Astrocyte (in vitro differentiated cells and primary cell): ENCODE measurements at regions not wholly inside any gene's neighbourhood (a gene's known extent, or its start where the extent isn't known, plus 50 kb on each side); places are given as distances from the start of the nearest gene placed in this dataset.
"Not testable (repeated sequence)": the region's sequence is repeated elsewhere in the genome, so short reads cannot be mapped to it uniquely, and the experiment has no call there.

Source experiments
- DNase-seq: peaks from one replicate; pipeline ENCODE4 v3.0.0-alpha.2; 2010; ENCODE audit warnings: low read depth
- FAIRE-seq: peaks from 2 replicates; lab custom pipeline; 2011; peaks lifted over from hg19 to GRCh38; lab: Jason Lieb, UNC
- H2AFZ ChIP-seq: 2 replicates; pipeline ENCODE4 v1.6.0; 2012; ENCODE audit warnings: low read depth, low read length, inconsistent platforms
- H3K27ac ChIP-seq: 2 replicates; pipeline ENCODE4 v1.5.1; 2011; ENCODE audit warnings: low read depth, low read length, inconsistent platforms
- H3K27me3 ChIP-seq: 2 replicates; pipeline ENCODE4 v1.6.0; 2011; ENCODE audit warnings: low read length, inconsistent platforms; ENCODE audit not compliant: insufficient read depth
- H3K36me3 ChIP-seq: 2 replicates; pipeline ENCODE4 v1.5.1; 2011; ENCODE audit warnings: low read length, inconsistent platforms; ENCODE audit not compliant: insufficient read depth
- H3K4me1 ChIP-seq: 2 replicates; pipeline ENCODE4 v1.5.1; 2011; ENCODE audit warnings: low read length, inconsistent platforms; ENCODE audit not compliant: insufficient read depth
- H3K4me2 ChIP-seq: 2 replicates; pipeline ENCODE4 v1.6.0; 2012; ENCODE audit warnings: low read length, inconsistent platforms
- H3K4me3 ChIP-seq: 2 replicates; pipeline ENCODE4 v1.5.1; 2011; ENCODE audit warnings: low read depth, mild to moderate bottlenecking, low read length, inconsistent platforms; ENCODE audit not compliant: insufficient read depth
- H3K79me2 ChIP-seq: 2 replicates; pipeline ENCODE4 v1.6.0; 2012; ENCODE audit warnings: mild to moderate bottlenecking, low read length, inconsistent platforms; ENCODE audit not compliant: insufficient read depth
- H3K9ac ChIP-seq: 2 replicates; pipeline ENCODE4 v1.6.0; 2012; ENCODE audit warnings: mild to moderate bottlenecking, low read length, inconsistent platforms
- H3K9me3 ChIP-seq: 2 replicates; pipeline ENCODE4 v1.5.1; 2012; ENCODE audit warnings: low read depth, mild to moderate bottlenecking, low read length, inconsistent platforms; ENCODE audit not compliant: insufficient read depth
- H4K20me1 ChIP-seq: 2 replicates; pipeline ENCODE4 v1.6.0; 2012; ENCODE audit warnings: low read length, inconsistent platforms; ENCODE audit not compliant: insufficient read depth
- H3K27ac Mint-ChIP-seq: one replicate; pipeline ENCODE4 v1.8.0; 2021; ENCODE audit warnings: mild to moderate bottlenecking, mixed read lengths; ENCODE audit not compliant: unreplicated experiment
- H3K27me3 Mint-ChIP-seq: one replicate; pipeline ENCODE4 v1.8.0; 2021; ENCODE audit warnings: low read depth, mixed read lengths; ENCODE audit not compliant: unreplicated experiment
- H3K36me3 Mint-ChIP-seq: one replicate; pipeline ENCODE4 v1.8.0; 2021; ENCODE audit warnings: low read depth, mixed read lengths; ENCODE audit not compliant: unreplicated experiment
- H3K4me1 Mint-ChIP-seq: one replicate; pipeline ENCODE4 v1.8.0; 2021; ENCODE audit warnings: low read depth, mixed read lengths; ENCODE audit not compliant: unreplicated experiment
- H3K4me3 Mint-ChIP-seq: one replicate; pipeline ENCODE4 v1.8.0; 2021; ENCODE audit warnings: mild to moderate bottlenecking, moderate library complexity, mixed read lengths; ENCODE audit not compliant: unreplicated experiment
- H3K9me3 Mint-ChIP-seq: one replicate; pipeline ENCODE4 v1.8.0; 2021; ENCODE audit warnings: mild to moderate bottlenecking, mixed read lengths; ENCODE audit not compliant: unreplicated experiment
- CTCF ChIP-seq: IDR thresholded peaks from 2 replicates; pipeline ENCODE4 v1.5.1; 2011; ENCODE audit warnings: low read depth, mild to moderate bottlenecking, inconsistent platforms, low read length, moderate library complexity; ENCODE audit not compliant: insufficient read depth
- EZH2 ChIP-seq: IDR thresholded peaks from 2 replicates; pipeline ENCODE4 v1.6.1; 2012; ENCODE audit warnings: mild to moderate bottlenecking, low read length, inconsistent platforms; ENCODE audit not compliant: insufficient read depth

GRCh38 chr2:153268941-153269461 lies 209.6 kb downstream of the RPRM start:
- H3K27ac Mint-ChIP-seq, result no peak overlapping the region
- peaks cover 8% of the 10 kb centered on the region for H3K4me1 Mint-ChIP-seq
- no peaks in the 10 kb centered on the region for H3K79me2 ChIP-seq
- DNase-seq, result no peak
- no peak for FAIRE-seq
- no peaks in the 10 kb centered on the region for H3K36me3 ChIP-seq
- no peak overlapping the region for H3K4me3 ChIP-seq
- peaks cover 3% of the 10 kb centered on the region for H3K9me3 Mint-ChIP-seq
- H3K9ac ChIP-seq, result no peak overlapping the region
- no peaks in the 10 kb centered on the region for H3K36me3 Mint-ChIP-seq
- no peaks in the 10 kb centered on the region for H3K9me3 ChIP-seq
- no peak overlapping the region for H3K4me3 Mint-ChIP-seq
- no peaks in the 10 kb centered on the region for H3K27me3 Mint-ChIP-seq
- H3K4me2 ChIP-seq, result no peak overlapping the region
- H3K27me3 ChIP-seq, result no peaks in the 10 kb centered on the region
- H4K20me1 ChIP-seq, result no peaks in the 10 kb centered on the region
- H2AFZ ChIP-seq, result no peak overlapping the region
- H3K4me1 ChIP-seq, result no peaks in the 10 kb centered on the region
- H3K27ac ChIP-seq, result no peak overlapping the region
- TF ChIP-seq EZH2 (no peak), CTCF (no peak)

GRCh38 chr2:153256876-153257275 lies 221.7 kb downstream of the RPRM start:
- H3K36me3 Mint-ChIP-seq, H3K27me3 ChIP-seq, DNase-seq, H3K4me2 ChIP-seq, H3K4me1 ChIP-seq, H3K4me1 Mint-ChIP-seq, H2AFZ ChIP-seq, H3K27me3 Mint-ChIP-seq, H3K27ac ChIP-seq, H3K9me3 ChIP-seq, H3K4me3 Mint-ChIP-seq, FAIRE-seq, H3K79me2 ChIP-seq, H3K4me3 ChIP-seq, H3K27ac Mint-ChIP-seq, H3K36me3 ChIP-seq, H4K20me1 ChIP-seq, H3K9ac ChIP-seq: not testable (repeated sequence)
- peaks cover 16% of the 10 kb centered on the region for H3K9me3 Mint-ChIP-seq

- not testable (repeated sequence) for H3K4me1 Mint-ChIP-seq, H3K27ac Mint-ChIP-seq, H3K27ac ChIP-seq, H3K9me3 Mint-ChIP-seq, H3K9ac ChIP-seq, H3K36me3 ChIP-seq, H3K27me3 ChIP-seq, H2AFZ ChIP-seq, H3K9me3 ChIP-seq, H3K4me3 Mint-ChIP-seq, H3K4me3 ChIP-seq, FAIRE-seq, H3K36me3 Mint-ChIP-seq, H4K20me1 ChIP-seq, DNase-seq, H3K4me1 ChIP-seq, H3K79me2 ChIP-seq, H3K4me2 ChIP-seq, H3K27me3 Mint-ChIP-seq
Observed at GRCh38 chr2:153246636-153247035, 231.9 kb downstream of the RPRM start.
